ENCODE measurements at regions not wholly inside any gene's neighbourhood (a gene's known extent, or its start where the extent isn't known, plus 50 kb on each side); places are given as distances from the start of the nearest gene placed in this dataset.
"Not testable (repeated sequence)": the region's sequence is repeated elsewhere in the genome, so short reads cannot be mapped to it uniquely, and the experiment has no call there.

- H3K36me3 ChIP-seq (ENCODE audit: control insufficient read depth, insufficient read depth, low read length); H3K4me1 ChIP-seq; H3K4me1 Mint-ChIP-seq (ENCODE audit: low read depth, unreplicated experiment); H3K27me3 Mint-ChIP-seq (ENCODE audit: insufficient read depth, unreplicated experiment); BruUV-seq (replicated peaks); H3K9me3 ChIP-seq; H3K36me3 Mint-ChIP-seq (ENCODE audit: insufficient read depth, unreplicated experiment); H3K27ac Mint-ChIP-seq (ENCODE audit: unreplicated experiment); CTCF ChIA-PET; H3K9me3 Mint-ChIP-seq (ENCODE audit: unreplicated experiment); POLR2A ChIA-PET; H3K4me3 Mint-ChIP-seq (ENCODE audit: unreplicated experiment); DNase-seq; H3K4me3 ChIP-seq (ENCODE audit: low read depth, low read length); H3K27me3 ChIP-seq (replicated peaks; ENCODE audit: control insufficient read depth, insufficient read depth, low read length): not testable (repeated sequence)
- intact Hi-C loops (cut with micrococcal nuclease; ENCODE audit: unreplicated experiment), result loop anchor here (10.0 kb wide), 1 partner anchor 97 kb away; no protein-coding TSS in a partner anchor
Observed at GRCh38 chrX:123788193-123788592, 55.3 kb upstream of the THOC2 start.

DNA sequence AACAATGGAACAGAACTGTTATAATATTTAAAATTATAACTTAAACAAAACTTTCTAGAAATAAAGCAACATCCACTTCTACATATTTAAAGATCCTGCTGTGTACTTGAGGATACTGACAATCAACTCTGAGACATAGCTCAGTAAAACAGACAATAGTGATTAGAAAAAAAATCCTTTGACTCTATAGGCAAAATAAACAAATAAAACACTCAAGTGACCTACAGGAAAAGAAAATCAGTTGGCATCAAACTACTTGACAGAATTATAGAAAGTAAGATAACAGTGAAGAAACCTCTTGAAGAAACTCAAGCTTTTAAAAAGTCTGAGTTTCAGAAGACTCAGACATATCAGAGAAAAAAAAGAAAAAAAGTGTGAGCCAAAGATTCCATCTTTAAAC lies 55.9 kb upstream of the THOC2 start:
- Mint-ChIP-seq H3K27ac (ENCODE audit: unreplicated experiment) (no peak overlapping the region), H3K9me3 (ENCODE audit: unreplicated experiment) (no peaks in the 10 kb centered on the region), H3K4me3 (ENCODE audit: unreplicated experiment) (no peak overlapping the region), H3K36me3 (ENCODE audit: insufficient read depth, unreplicated experiment) (no peaks in the 10 kb centered on the region), H3K4me1 (ENCODE audit: low read depth, unreplicated experiment) (no peaks in the 10 kb centered on the region), H3K27me3 (ENCODE audit: insufficient read depth, unreplicated experiment) (no peaks in the 10 kb centered on the region)
- POLR2A ChIA-PET, result no interaction called here
- H3K36me3 ChIP-seq (ENCODE audit: control insufficient read depth, insufficient read depth, low read length), result no peaks in the 10 kb centered on the region
- no peaks in the 10 kb centered on the region for H3K27me3 ChIP-seq (replicated peaks; ENCODE audit: control insufficient read depth, insufficient read depth, low read length)
- BruUV-seq (replicated peaks), result no TSS peak
- DNase-seq, result no peak
- no peaks in the 10 kb centered on the region for H3K9me3 ChIP-seq
- TF ChIP-seq, protein P1, sequence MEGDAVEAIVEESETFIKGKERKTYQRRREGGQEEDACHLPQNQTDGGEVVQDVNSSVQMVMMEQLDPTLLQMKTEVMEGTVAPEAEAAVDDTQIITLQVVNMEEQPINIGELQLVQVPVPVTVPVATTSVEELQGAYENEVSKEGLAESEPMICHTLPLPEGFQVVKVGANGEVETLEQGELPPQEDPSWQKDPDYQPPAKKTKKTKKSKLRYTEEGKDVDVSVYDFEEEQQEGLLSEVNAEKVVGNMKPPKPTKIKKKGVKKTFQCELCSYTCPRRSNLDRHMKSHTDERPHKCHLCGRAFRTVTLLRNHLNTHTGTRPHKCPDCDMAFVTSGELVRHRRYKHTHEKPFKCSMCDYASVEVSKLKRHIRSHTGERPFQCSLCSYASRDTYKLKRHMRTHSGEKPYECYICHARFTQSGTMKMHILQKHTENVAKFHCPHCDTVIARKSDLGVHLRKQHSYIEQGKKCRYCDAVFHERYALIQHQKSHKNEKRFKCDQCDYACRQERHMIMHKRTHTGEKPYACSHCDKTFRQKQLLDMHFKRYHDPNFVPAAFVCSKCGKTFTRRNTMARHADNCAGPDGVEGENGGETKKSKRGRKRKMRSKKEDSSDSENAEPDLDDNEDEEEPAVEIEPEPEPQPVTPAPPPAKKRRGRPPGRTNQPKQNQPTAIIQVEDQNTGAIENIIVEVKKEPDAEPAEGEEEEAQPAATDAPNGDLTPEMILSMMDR (IDR thresholded peaks at IDR 0.05; ENCODE audit: insufficient read depth in 1 of 2, low read depth in 1 of 2, low read length in 1 of 2, severe bottlenecking in 1 of 2, unreplicated experiment in 1 of 2), result no peak
- intact Hi-C loops (cut with micrococcal nuclease; ENCODE audit: unreplicated experiment), result loop anchor here (10.0 kb wide), 1 partner anchor 96 kb away; no protein-coding TSS in a partner anchor
- no peaks in the 10 kb centered on the region for H3K4me1 ChIP-seq
- CTCF ChIA-PET, result no interaction called here
- no peak overlapping the region for H3K4me3 ChIP-seq (ENCODE audit: low read depth, low read length)

GRCh38 chrX:123797543-123798447 lies 62.1 kb upstream of the XIAP start:
- CTCF ChIA-PET, result no interaction called here
- BruUV-seq (replicated peaks), result no TSS peak

DNA sequence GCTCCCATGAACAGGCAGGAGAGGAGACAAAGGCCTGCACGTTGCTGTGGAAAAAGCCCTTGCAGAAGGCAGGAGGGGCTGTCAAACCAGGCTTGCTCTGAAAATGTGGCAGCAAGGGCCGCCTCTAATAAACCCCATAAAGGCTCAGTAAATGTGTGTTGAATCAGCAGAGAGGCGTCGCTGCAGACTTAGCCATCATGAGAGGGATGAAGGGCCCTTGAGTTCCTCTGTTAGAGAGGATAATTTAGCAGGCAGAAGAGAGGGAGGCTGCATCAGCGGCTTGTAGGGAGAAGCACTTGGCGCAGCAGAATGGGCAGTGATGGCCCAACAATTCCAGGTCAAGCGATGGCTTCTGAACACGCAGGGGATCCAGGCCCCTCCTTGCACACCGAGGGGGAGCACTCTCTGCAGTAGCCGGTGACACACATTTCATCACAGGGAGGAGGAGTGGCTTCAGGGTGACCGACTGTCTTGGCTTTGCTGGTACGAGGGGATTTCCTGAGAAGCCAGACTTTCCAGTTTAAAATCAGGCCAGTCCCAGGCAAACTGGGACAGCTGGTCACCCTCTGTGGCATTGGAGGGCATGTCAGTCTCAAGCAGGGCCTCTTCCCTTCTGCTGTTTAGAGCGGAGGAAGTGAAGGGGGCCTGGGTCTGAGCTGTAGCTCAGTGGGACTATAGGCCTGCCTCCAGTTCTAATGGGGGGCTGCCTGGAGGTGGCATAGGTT lies 61.0 kb upstream of the XIAP start:
- H3K4me1 ChIP-seq; H3K9me3 Mint-ChIP-seq (ENCODE audit: unreplicated experiment); H3K4me3 Mint-ChIP-seq (ENCODE audit: unreplicated experiment); H3K9me3 ChIP-seq; CTCF ChIA-PET; H3K4me3 ChIP-seq (ENCODE audit: low read depth, low read length); intact Hi-C loops (cut with micrococcal nuclease; ENCODE audit: unreplicated experiment); H3K27me3 Mint-ChIP-seq (ENCODE audit: insufficient read depth, unreplicated experiment); H3K27me3 ChIP-seq (replicated peaks; ENCODE audit: control insufficient read depth, insufficient read depth, low read length); H3K36me3 ChIP-seq (ENCODE audit: control insufficient read depth, insufficient read depth, low read length); DNase-seq; BruUV-seq (replicated peaks); H3K36me3 Mint-ChIP-seq (ENCODE audit: insufficient read depth, unreplicated experiment); POLR2A ChIA-PET; H3K27ac Mint-ChIP-seq (ENCODE audit: unreplicated experiment): not testable (repeated sequence)
- H3K4me1 Mint-ChIP-seq (ENCODE audit: low read depth, unreplicated experiment), result peaks cover 16% of the 10 kb centered on the region

More at GRCh38 chrX:123797543-123798447, 62.1 kb upstream of the XIAP start:
- Mint-ChIP-seq H3K27ac (ENCODE audit: unreplicated experiment) (no peak overlapping the region), H3K27me3 (ENCODE audit: insufficient read depth, unreplicated experiment) (no peaks in the 10 kb centered on the region), H3K4me1 (ENCODE audit: low read depth, unreplicated experiment) (peaks cover 6% of the 10 kb centered on the region), H3K4me3 (ENCODE audit: unreplicated experiment) (no peak overlapping the region), H3K9me3 (ENCODE audit: unreplicated experiment) (no peaks in the 10 kb centered on the region), H3K36me3 (ENCODE audit: insufficient read depth, unreplicated experiment) (no peaks in the 10 kb centered on the region)
- POLR2A ChIA-PET, result no interaction called here
- Histone ChIP-seq H3K9me3 (no peaks in the 10 kb centered on the region), H3K27me3 (replicated peaks; ENCODE audit: control insufficient read depth, insufficient read depth, low read length) (no peaks in the 10 kb centered on the region), H3K36me3 (ENCODE audit: control insufficient read depth, insufficient read depth, low read length) (no peaks in the 10 kb centered on the region), H3K4me1 (no peaks in the 10 kb centered on the region), H3K4me3 (ENCODE audit: low read depth, low read length) (no peak overlapping the region)
- no peak for DNase-seq
- TF ChIP-seq, protein P1 (IDR thresholded peaks at IDR 0.05; ENCODE audit: insufficient read depth in 1 of 2, low read depth in 1 of 2, low read length in 1 of 2, severe bottlenecking in 1 of 2, unreplicated experiment in 1 of 2), result no peak
- intact Hi-C loops (cut with micrococcal nuclease; ENCODE audit: unreplicated experiment), result no loop called here
